ENCODE measurements at regions not wholly inside any gene's neighbourhood (a gene's known extent, or its start where the extent isn't known, plus 50 kb on each side); places are given as distances from the start of the nearest gene placed in this dataset.

DNA sequence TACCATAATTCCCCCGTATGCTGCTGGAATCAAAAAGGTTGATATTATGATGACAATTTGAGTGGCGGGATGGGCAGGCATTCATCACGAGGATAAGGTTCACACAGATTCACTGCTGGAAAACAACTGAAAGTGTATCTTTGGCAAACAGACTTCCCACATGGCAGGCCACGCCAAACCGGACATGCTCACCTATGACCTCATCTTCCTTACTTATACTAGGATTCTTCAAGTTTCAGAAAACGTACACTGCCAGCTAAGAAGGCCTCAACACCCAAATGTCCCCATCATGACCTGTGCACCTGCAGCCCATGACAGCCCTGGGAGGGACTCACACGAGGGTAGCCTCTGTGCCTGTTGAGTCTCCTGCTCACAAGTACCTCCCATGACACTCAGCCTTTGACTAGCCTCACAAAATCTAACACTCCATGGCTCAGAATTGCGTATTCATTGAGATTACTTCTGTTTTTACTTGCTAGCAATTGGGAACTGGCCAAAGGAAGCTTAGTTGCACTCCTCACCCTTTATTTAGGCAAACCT lies 259.0 kb upstream of the GHITM start:
- DNase-seq (ENCODE audit: low read depth) = no peak

DNA sequence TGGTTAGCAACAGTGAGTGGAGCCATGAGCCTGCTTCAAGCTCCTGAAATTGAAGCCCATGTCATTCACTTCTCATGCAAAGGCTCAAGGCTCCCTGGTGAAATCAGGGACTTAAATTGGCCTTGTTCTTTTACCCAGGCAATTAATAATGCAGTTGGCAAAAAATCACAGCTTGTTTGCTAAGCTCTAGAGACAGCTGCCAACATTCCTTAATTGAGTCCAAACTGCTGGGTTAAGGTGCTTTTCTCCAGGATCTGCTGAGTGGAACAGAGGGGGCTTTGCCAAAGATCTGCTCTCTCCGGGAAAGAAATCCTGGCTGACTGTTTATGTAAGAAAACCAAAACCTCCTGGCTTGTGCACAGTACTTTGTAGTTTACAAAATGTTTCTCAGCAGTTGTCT lies 257.6 kb upstream of the GHITM start:
- no peak for DNase-seq (ENCODE audit: low read depth)

DNA sequence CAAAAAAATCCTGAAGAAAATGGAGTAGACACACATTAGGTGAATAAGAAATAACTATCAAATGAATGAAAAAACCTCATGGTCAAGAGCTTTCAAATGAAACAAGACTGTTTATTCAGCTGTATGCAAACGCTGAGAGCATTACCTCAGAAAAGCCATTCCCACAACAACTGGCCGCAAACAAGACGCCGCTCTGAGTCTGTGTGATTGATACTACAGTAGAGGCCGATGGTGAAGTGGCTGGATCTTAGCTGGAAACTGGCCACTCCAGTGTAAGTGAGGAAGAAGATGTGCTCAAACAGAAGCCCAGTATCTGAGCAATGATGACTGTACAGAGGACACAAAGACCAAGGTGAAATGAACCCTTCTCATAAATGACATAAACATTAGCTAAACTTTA lies 252.4 kb upstream of the GHITM start:
- DNase-seq (ENCODE audit: low read depth) = no peak

DNA sequence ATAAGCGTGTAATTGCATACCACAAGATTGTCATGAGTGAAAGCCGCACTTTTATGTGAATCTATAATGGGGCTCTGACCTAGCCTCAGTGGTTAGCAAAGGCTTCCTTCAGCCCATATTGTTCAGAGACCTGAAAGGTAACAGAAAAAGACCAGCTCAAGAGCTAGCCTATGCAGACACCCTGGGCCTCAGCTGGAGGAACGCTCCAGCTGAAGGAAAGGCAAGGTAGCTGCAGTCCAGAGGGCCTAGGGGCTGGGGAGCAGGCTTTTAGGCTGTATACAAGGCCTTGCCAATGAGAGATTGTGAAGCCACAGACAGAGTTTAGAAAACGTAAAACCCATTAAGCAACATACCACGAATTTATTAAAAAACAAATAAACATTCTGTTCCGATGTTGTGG lies 246.6 kb upstream of the GHITM start:
- DNase-seq (ENCODE audit: low read depth) = no peak

DNA sequence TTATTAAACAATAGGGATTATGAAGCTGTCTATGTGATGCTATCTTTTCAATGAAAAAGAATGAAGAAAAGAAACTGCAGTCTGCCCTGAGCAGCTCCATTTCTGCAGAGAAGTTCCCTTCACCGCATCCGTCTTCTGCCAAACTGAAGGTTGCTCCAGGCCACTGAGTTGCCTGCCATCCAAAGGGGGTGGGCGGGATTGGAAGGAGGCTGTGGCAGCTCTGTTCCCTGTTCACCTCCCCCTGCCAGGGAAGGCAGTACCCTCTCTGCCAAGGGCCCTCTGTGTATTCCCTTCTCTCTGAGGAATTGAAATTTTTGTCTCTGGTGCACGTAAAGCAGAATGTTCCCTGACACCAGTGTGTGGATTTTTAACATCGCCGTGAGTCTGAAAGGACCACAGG lies 243.1 kb upstream of the GHITM start:
- no peak for DNase-seq (ENCODE audit: low read depth)

DNA sequence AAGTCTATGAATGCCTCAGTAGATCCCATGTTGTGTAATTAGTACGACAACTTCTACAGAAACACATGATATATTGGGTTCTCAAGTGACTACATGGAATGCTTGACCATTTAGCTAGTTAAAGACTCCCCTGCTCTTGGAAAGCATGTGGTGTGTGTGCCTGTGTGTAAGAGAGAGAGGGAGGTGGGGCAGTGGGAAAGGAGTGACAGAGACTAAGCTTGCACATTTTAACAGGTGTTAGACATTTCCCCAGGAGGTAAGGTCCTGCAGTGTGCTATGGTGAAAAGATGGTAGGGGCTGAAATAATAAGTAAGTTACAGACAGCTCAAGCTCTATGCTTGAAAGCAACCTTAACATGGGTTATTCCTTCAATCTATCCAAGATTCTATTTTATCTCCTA lies 241.7 kb upstream of the GHITM start:
- DNase-seq (ENCODE audit: low read depth) = no peak

DNA sequence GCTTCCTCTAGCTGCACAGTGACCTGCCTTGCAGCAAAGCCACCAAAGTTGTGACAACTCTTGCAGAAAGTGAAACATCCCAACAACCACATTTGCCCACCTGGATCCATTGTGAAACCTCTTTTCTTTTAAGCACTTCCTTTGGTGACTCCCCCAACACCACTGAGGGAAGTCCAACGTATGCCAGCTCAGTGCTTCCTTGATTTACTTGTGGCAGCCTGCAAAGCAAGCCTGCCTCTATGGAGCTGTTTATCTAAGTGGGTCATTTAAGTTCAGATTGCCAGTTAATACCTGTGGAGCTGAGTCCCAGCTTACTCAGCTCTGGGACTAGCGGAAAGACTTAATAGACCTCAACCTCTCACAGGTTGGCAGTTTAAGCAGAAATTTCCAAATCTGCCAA lies 230.8 kb upstream of the GHITM start:
- no peak for DNase-seq (ENCODE audit: low read depth)

DNA sequence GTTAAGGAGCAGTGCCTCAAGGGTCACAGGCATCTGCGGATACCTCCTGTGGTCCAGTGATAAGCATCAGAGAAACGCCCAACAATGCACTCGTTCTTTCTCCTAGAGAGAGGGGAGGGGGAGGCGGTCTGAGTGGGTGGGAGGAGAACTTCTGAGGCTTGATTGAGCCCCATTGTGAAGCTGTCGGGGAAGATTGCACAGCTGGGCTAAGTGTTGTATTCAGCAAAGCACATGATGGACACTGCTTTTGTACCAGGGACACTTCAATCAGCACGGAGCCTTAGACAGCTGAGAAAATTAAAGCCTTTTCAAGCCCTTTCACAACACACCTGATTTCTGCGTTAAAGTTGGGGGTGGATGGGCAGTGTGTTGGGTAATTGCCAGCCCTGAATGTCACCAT lies 230.3 kb upstream of the GHITM start:
- DNase-seq (ENCODE audit: low read depth) = no peak

DNA sequence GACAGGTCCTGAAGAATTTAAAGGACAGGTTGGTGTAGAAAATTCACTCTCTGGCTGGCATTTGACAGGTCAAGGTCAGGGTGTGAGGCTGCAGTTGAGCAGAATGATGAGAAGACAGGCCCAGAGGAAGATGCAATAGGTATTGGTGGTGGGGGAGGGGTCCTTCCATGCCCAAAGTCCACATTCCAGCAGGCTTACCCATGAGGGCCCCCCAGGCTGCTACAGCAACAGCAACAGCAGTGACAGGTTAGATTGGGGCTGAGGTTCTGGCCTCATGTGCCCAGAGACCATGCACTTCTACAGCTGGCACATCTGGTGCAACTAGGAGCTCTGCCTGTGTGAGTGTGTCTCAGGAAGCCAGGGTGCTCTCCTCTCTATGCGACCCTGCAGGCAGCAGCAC lies 223.5 kb upstream of the GHITM start:
- no peak for DNase-seq (ENCODE audit: low read depth)

DNA sequence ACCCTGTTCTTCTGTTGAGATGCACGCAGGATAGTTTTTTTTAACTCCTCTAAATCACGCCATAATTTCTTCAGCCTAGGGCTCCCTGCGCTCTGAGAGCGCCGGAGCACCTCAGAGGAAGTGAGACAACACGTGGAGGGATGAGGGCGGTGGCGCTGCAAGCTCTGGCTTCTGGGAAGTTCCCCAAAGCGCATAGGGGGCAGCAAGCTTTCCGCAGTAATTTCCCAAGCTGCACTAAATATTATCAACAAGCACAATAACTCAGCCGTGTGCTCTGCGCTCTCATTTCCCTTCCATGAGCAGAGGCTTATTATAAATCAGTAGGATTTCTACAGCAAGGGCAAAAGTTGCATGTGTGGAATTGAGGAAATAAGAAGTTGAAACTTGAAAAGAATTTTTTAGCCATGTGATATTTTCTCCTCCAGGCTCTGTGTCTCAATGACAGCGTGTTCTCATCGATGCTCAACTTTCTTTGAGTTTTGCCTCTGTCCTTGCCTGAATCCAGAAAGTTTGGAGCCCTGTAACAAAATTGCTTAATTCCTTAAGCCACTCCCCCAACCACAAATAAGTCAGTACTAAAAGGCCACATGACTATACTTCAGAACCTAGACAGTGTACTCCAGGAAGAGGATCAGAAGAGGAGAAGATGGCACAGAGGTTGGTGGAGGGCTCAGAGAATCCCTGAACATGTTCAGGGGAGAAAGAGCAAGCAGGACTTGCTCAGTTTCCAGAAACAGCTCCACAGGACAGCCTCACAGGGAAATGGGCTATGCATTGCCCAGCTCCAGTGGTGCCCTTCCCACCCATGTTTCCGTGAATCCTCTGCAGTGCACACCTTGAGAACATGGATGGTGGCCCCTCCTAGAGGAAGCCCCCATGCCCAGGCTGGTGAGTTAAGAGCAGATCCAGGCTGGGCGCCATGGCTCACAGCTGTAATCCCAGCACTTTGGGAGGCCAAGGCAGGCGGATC lies 221.5 kb upstream of the GHITM start:
- no peak for DNase-seq (ENCODE audit: low read depth)

DNA sequence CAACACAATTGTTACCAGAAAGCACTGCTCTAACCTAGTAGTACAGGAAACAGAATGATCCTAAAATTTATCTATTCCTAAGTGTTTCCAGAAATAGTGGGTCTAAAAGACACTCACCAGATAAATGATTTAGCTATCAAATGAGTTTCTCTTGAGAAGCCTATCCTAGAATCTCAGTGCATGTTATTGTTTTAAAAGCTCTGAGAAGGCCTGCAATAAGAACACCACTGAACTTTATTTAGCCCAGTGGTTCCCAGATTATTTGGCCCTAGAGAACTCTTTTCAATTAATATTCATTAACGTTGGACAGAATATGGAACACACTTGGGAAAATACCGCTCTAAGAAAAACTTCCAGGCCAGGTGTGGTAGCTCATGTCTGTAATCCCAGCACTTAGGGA lies 220.1 kb upstream of the GHITM start:
- DNase-seq (ENCODE audit: low read depth) = no peak

DNA sequence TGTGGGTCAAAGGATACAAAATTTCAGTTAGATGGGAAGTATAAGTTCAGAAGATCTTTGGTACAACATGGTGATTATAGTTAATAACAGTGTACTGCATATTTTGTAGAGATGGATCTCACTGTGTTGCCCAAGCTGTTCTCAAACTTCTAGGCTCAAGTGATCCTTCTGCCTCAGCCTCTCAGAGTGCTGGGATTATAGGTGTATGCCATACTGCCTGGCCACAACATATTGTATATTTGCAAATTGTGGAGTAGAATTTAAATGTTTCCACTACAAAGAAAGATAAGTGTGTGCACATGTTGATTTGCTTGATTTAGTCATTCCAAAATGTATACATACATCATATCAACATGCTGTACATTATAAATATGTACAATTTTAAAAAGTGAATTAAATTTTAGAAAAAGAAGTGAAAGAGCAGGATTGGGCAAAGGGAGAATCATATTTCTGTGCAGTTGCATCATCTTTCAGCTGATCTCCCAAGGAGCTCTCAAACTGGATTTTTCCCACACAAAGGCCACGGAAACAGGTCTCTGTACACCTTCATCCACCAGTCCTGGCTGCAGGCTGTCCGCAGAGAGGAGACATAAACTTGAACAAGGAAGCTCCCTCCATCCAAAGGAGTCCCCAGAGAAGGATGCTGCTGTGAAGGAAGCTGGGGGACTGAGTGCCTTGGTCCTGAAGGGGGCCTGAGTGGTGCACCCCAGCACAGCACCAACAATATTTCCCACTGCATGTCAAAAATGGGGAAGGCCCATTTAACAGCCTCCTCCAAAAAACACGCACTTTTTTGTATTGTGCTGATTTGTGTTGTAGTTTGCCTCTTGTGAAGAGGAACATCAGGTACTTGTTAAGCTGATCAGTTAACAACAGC lies 217.1 kb upstream of the GHITM start:
- DNase-seq (ENCODE audit: low read depth) = no peak

DNA sequence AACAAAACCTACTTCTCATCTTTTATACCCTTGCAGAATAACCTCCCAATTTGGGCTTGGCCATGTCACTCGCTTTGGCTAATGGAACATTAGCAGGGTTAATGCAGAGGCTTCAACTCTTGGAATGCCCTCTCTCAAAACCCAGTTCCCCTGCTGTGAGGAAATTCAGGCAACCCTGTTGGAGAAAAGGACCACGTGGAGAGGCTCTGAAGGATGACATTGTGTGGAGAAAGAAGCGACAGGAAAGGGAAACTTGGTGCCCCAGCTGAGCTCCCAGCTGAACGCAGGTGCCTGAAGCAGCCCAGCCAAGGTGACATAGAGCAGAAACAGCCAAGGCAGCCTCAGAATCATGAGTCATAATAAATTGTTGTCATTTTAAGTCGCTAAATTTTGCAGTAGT lies 214.2 kb upstream of the GHITM start:
- no peak for DNase-seq (ENCODE audit: low read depth)

DNA sequence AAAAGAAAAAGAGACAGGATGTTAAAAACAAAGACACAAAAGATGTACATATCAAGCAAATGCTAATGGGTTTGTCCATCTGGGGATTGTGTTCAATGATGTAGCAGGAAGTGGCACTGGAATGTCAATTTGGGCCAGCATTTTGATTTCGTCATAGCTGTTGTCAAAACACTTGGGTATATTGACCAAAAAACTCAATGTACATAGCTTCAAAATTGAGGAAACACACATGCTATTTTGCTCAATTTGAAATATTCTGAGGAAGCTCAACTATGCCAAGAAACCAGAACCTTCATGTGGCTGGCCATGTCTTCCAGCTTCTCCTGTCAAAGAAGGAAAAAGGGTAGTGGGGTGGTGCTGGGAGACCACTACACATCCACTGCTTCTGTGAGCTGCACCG lies 212.7 kb upstream of the GHITM start:
- no peak for DNase-seq (ENCODE audit: low read depth)

DNA sequence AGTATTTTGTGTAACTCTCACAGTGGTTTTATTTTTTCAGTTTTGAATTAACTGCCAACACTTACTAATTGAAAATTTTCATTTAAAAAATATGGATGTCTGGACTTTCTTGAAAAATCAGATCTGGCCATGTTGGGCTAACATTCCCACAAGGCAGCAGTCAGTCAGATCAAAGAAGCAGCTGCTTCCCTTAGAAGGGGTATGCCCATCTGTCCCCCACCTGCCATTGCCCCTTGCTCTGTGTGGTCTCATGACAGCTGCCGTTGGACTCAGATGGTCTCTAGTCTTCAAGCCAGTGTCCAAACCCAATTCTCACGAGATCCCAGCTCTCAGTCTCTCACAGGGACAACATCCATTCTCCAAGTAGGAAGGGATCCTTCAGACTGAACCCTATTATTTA lies 212.1 kb upstream of the GHITM start:
- no peak for DNase-seq (ENCODE audit: low read depth)

DNA sequence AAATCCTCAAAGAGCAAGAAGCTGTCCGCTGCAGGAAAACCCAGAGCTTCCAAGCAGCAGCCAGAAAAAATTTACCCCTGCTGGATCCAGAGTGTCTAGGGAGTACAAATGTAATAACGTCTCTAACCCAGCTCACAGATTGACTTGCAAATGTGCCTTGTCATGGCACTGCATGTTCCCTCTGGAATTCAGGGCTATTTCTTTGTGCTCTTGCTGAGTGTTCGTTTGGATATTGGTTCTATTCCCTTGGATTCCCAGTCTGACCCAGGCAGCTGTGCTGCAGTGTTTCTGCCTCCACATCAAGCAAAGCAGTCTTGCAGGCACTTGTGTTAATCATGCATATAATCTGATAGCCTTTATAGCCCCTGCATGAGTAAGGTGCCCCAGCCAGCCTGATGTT lies 209.9 kb upstream of the GHITM start:
- DNase-seq (ENCODE audit: low read depth) = no peak

DNA sequence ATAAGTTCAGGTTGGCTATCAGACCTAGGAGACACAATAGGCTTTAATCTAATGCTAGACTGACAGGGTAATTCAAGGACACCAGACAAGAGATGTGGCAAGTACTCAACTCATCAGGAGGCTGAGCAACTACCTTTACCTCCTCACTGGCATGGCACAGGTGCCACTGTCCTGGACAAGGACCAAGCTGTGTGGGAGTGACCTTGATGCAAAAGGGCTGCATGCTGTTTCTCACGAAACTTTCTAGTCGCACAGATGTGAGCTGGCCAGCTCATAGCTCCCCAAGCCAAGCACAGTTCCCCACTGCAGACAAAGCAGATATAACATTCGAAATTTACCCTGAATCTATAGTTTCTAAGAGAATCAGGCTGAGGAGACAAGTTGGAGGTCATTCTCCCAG lies 207.6 kb upstream of the GHITM start:
- DNase-seq (ENCODE audit: low read depth) = no peak

DNA sequence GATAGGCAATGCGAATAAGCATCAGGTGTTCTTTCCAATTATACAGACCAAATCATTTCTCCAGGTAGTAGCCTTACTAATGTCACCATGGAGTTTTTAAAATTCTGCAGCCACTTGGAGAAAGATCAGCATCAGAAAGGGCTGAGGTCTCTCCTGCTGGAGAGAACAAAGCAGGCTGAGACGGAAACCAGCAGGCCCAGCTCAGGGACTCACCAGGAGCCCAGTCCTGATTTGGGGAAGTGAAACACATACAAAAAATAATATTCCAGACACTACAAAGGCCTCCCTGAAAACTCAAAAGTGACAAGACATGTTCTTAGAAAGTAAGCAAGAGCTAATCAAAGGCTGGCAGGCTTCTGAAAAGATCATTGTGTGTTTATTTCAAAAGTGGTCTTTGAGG lies 207.1 kb upstream of the GHITM start:
- no peak for DNase-seq (ENCODE audit: low read depth)

DNA sequence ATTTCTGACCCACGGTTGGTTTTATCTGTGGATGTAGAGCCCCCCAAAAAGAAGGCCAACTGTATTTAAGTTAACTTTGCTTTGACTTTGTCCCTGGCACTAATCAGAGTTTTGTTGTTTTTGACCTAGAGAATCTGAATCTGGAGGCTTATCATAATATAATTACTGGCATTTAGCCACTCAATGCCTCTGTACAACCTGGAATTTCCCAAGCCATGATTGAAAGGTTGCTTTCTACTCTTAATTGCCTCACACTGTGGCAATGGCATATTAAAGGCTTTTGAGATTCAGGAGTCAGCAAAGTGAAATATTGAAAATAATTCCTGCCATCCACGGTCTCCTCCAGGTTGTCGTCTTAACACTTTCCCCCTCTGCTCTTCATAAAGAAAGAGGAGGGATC lies 205.2 kb upstream of the GHITM start:
- no peak for DNase-seq (ENCODE audit: low read depth)

DNA sequence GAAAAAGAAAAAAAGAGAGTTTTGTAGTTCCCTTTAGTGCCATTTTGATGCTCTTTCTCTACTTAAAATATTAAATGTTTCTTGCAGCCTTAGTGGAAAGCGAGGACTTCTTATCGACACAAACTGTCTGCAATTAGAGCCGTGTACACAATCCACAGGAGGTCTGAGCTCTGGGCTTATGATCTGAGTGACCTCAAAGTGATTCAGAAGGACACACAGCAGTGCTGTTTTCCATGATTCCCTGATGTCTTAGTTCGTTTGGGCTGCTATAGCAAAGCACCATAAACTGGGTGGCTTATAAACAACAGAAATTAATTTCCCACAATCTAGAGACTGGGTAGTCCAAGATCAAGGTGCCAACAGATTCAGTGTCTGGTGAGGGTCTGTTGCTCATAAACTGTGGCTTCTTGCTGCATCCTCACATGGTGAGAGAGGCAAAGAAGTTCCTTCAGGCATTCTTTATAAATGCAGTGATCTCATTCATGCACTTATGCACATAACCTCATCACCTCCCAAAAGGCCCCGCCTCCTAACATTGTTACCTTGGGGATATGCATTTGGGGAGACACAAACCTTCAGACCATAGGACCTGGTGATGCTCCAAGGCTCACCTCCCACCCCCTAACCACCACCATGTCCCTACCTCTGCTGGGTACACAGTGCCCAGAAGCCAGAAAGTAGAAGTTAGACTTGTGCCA lies 204.5 kb upstream of the GHITM start:
- no peak for DNase-seq (ENCODE audit: low read depth)

DNA sequence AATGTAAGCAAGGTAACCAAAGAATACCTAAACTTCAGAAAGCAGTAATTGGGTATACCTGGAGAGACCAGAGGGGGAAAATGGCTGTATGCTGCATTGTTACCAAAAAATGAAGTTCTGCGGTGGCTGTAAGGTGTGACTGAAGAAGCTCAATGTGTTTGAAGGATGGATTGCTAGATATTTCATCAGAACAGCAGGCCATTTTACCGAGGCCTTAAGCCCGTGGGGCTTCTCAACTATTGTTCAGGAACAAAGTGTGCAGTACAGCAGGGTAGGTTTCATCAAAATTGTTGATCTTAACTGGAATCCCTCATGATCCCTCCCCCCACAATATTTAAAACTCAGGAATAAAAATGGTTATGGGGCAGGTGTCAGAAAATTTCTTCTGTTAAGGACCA lies 204.0 kb upstream of the GHITM start:
- DNase-seq (ENCODE audit: low read depth) = no peak

DNA sequence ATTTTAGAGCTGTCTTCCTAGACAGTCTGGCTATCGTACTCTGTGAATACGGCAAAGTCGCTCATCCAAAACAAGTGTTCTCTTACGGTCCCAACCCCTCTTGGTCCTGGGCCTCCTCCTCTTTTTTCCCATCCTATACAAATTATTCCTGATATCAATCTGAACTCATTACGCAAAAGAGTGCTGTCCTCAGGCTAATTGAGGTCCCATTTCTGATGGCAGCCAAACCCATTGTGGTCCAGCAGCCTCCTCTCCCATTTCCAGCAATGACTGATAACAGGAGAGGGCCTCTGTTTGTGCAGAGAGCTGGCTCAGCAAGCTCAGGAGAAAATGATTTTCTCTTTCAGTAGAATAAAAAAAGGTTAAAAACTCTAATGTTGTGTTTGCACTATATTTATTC lies 203.4 kb upstream of the GHITM start:
- no peak for DNase-seq (ENCODE audit: low read depth)
